PC-3 (cell line): ENCODE measurements at regions not wholly inside any gene's neighbourhood (a gene's known extent, or its start where the extent isn't known, plus 50 kb on each side); places are given as distances from the start of the nearest gene placed in this dataset.

Experiments
- EZH2 ChIP-seq: fragments of 300-600 bp; sonication (generic); IDR thresholded peaks from one replicate; pipeline ENCODE4 v1.6.1; 2017; ENCODE audit warnings: antibody characterized with exemption, mild to moderate bottlenecking, low read length; ENCODE audit not compliant: unreplicated experiment
- EZH2phosphoT487 ChIP-seq: fragments of 300-600 bp; sonication (generic); IDR thresholded peaks from 2 replicates; pipeline ENCODE4 v1.6.1; 2018; ENCODE audit warnings: mild to moderate bottlenecking, antibody characterized with exemption, low read length, borderline replicate concordance
- TF ChIP-seq, protein P1 (sequence below): fragments of 300-600 bp; sonication (generic); conservative IDR thresholded peaks from 2 replicates; pipeline ENCODE4 v1.5.1; 2017; ENCODE audit warnings: antibody characterized with exemption, low read depth, mild to moderate bottlenecking, low read length

DNA sequence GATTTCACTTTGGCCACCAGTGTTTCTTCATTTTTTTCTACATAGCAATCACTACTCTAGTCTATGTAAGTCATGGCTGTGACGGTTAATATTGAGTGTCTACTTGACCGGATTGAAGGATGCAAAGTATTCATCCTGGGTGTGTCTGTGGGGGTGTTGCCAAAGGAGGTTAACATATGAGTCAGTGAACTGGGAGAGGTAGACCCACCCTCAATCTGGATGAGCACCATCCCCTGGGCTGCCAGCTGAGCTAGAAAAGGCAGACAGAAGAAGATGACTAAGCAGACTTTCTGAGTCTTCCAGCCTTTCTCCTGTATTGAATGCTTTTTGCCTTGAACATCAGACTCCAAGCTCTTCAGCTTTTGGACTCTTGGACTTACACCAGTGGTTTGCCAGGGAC is 265.0 kb upstream of the SLC8A1 start:
- TF ChIP-seq, protein P1, sequence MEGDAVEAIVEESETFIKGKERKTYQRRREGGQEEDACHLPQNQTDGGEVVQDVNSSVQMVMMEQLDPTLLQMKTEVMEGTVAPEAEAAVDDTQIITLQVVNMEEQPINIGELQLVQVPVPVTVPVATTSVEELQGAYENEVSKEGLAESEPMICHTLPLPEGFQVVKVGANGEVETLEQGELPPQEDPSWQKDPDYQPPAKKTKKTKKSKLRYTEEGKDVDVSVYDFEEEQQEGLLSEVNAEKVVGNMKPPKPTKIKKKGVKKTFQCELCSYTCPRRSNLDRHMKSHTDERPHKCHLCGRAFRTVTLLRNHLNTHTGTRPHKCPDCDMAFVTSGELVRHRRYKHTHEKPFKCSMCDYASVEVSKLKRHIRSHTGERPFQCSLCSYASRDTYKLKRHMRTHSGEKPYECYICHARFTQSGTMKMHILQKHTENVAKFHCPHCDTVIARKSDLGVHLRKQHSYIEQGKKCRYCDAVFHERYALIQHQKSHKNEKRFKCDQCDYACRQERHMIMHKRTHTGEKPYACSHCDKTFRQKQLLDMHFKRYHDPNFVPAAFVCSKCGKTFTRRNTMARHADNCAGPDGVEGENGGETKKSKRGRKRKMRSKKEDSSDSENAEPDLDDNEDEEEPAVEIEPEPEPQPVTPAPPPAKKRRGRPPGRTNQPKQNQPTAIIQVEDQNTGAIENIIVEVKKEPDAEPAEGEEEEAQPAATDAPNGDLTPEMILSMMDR = no peak
- TF ChIP-seq EZH2 (no peak), EZH2phosphoT487 (no peak)
